Body of pancreas (tissue), 4 donors: ENCODE measurements at regions not wholly inside any gene's neighbourhood (a gene's known extent, or its start where the extent isn't known, plus 50 kb on each side); places are given as distances from the start of the nearest gene placed in this dataset.

Source experiments
- CTCF ChIP-seq, 7 experiments: fragments of 450-650 bp in 4 of 7; fragments of 200-600 bp in 3 of 7; sonication (generic) in 3 of 7; IDR thresholded peaks; one replicate each; pipeline ENCODE4 v1.5.1; 2016 to 2019; ENCODE audit warnings: antibody characterized with exemption in 7 of 7
- POLR2A ChIP-seq, 3 donors: fragments of 450-650 bp; IDR thresholded peaks; one replicate each; pipeline ENCODE4 v1.6.1; 2016; ENCODE audit warnings: antibody characterized with exemption in 3 of 3, mild to moderate bottlenecking in 2 of 3

GRCh38 chr1:119294199-119294598 lies 74.4 kb upstream of the HAO2 start:
- TF ChIP-seq POLR2A (IDR thresholded peaks at IDR 0.05) (no peak), CTCF (IDR thresholded peaks at IDR 0.05) (no peak)
